NCI-H1436 (cell line): ENCODE measurements at regions not wholly inside any gene's neighbourhood (a gene's known extent, or its start where the extent isn't known, plus 50 kb on each side); places are given as distances from the start of the nearest gene placed in this dataset.
"Not testable (repeated sequence)": the region's sequence is repeated elsewhere in the genome, so short reads cannot be mapped to it uniquely, and the experiment has no call there.

Experiments
- DNase-seq: peaks from one replicate; lab custom pipeline; 2025; lab: John Stamatoyannopoulos, UW

DNA sequence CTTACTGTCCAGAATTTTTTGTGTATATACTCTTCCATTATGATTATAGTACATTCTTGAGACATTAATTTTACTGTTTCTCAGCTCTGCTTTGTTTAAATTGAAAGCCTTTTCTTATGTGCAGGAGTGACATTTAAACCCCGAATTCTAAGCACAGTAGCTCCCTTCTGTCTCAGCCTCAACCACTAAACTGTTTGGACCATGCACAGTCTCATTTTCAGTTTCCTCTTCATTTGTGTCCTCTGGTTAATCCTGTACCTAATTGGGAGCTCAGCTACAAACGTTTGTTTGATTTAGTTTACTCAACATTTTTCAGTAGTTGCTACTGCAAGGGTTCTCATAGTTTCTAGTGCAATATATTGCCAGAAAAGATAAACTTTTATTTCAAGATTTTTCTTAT is 206.3 kb downstream of the SLITRK5 start:
- DNase-seq, result no peak

DNA sequence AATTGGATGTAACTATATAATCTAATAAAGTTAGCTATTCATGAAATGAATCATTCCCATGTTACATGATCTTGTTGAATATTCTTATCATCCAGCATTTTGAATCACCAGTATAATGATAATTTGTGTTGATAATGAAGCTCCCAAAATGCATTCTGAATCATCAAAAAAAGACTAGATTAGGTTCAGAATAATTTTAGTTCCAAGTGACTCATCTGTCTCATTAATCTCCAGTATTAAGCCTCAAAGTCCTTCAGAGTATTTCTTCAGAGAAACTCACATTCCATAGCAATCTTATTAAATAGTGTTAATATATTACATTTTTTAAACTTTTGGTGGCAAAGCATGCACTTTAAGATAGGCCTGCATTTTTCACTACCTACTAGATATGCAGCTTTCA is 207.5 kb downstream of the SLITRK5 start:
- DNase-seq, result no peak

DNA sequence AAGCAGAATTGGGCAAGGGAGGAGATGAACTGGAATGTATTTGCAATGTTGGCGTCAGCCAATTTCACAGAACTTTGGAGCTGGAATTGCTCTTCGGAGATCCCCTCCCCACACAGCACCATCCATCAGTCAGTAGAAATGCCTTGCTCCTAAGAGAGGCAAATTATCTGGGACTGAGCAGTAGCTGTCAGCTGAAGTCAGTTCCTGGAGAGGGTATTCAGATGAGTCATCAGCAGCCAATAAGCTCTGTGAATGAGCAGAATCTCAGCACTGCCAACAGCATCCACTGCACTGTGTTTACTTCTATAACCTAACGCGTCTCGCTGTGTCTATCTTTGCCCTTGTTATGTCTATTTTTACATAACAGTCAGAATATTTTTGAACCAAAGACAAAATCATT is 213.7 kb downstream of the SLITRK5 start:
- no peak for DNase-seq

DNA sequence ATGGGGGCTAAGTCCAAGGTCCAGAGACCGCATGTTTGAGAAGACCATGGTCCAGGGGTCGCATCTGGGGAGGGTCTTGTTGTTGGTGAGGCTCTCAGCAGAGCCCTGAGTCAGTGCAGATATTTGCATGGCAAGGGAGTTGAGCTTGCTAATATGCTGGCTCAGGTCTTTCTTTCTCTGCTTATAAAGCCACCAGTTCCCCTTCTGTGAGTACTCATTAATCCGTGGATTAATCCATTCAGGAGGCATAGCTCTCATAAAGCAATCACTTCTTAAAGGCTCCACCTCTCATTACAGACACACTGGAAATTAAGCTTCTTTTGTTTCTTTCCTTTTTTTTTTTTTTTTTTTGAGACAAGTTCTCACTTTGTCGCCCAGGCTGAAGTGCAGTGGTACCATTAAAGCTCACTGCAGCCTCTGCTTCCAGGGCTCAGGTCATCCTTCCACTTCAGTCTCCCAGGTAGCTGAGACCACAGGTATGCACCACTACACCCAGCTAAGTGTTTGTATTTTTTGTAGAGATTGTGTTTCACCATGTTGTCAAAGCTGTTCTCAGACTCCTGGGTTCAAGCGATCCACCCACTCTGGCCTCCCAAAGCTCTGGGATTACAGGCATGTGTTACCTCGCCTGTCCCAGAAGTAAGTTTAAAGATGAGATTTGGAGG is 216.4 kb downstream of the SLITRK5 start:
- DNase-seq, result no peak

DNA sequence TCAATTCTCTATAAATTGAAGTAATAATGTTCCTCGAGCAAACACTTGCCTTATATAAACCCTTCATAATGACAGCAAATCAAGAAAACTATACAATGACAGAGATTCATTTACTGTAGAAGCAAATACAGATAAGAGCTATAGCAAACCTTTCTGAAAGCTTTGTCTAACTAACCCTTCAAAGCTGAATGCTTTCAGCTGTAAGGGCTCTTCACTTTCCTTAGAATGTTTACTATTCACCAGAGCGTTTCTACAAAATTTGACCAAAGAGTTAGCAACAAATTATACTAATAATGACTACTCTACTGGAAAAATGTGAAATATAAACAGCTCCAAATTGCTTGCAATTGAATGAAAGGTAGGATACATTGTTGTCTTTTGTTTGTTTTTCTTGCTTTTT is 218.1 kb downstream of the SLITRK5 start:
- peak; percentile 11 for DNase-seq

DNA sequence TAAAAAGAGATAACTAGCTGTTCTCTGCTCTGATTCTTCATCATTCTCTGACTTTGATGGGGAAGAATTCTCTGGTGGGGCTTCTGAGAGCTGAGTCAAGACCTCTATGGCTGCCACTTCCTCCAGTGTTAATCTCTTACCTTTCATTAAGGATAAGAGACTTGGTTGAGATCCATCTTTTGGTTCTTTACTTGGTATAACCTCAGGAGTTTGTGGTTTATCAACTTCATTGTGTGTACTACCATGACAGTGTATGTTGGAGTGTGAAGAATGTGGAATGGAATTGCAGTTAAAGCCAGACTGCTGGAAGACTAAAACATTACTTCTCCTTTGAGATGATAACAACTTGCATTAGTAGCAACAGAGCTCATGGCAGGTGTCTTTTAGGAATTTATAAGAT is 222.0 kb downstream of the SLITRK5 start:
- DNase-seq, result no peak

DNA sequence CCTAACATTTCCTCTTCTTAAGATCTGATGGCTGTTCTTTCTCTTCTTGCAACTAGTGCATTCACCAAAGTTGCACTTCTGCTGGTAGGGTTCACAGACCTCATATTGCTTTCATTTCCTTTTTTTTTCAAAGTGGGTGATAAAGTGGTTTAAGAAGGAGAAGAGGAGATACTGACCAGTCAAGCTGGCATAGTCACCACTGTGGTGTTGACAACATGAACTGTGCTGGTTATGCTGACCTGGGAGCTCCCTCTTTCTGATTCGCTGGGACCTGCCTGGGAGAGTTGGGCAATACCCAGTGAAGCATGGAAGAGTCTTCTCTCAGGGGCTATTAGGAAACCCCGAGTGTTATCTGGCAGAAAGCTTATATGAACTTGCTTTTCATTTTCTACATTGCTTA is 222.9 kb downstream of the SLITRK5 start:
- DNase-seq, result no peak

DNA sequence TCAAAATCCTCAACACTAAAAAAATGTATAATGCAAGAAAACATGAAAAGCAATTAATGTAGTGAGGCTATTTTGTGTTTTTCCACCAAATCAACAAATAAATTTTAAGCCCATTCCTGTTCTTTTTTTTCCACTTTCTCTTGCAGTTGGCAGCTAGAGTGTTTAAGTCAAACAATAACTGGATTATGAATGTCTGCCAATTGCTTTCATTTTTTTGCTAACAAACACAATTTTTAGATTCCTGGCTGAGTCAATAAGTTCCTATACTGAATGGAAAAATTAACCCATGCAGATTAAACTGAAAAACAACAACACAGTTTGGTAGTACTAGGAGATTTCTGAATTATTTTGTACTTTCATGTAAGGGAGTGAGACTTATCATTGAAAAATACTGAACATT is 232.4 kb downstream of the SLITRK5 start:
- DNase-seq, result no peak

DNA sequence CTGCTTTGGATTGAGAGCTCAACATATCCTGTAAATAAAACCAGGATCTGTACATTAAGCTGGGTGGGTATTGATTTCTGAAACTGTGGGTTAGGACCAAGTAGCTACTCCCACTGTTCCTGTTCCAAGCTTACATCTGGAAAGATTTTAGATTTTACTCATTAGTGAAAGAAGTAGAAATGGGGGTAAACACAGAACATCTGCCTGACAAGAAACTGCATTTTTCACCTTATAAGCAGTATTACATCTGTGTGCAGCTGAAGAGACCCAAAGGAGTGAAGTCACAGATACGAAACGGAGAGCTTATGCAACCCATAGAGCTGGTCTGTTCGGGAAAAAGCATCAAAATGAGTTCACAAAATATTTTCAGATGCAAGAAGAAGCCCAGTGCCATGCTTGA is 235.2 kb downstream of the SLITRK5 start:
- no peak for DNase-seq

DNA sequence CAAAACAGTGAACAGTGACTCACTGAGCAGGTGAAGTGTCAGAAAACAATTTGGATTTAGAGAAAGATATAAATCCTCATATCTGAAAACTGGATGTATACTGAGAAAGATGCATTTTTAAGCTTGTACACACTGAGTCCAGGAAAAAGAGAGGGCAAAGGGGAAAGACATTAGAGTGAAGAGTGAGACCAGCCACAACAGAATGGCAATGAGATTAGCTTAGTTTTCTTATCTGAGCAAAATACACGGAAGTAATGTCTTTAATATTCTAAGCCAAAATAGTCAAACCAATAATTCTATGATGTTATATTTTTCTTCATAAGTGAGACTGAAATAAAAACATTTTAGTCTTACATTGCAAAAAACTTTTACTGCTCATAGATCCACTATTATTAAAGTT is 236.0 kb downstream of the SLITRK5 start:
- no peak for DNase-seq

DNA sequence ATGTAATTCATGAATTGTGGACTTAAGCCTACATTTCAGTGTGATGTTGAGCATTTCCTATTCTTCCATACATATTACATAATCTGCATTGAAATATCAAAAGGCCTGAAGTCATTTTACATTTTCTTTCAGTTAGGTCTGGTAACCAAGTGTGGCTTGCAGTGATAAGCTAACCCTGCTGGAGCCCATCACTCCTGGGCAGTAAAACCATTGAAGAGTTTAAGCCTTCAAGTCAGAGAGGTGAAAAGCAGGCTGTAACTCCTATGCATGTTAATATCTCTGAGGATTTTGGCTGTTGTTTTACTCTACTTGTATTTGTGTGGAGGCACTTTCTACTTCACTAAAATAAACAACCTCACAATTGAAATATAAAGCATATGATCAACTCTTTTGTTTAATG is 248.8 kb downstream of the SLITRK5 start:
- no peak for DNase-seq

DNA sequence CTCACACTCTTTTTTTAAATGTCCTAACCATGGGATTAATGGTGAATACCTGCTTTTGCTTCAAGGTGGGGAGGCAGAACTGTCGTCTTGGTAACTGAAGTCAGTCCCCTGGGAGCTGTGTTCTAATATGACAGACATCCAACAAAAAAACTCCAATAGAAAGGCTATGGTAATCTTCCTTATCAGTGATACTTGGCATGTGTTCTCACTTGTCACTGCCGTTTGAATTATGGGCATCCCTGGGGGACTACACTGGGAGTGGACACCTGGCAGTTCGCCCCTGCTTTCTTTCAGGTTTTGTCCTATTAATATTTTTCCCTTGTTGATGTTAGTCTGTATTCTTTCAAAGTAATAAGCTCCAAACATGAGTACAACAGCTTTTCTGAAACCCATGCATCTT is 252.6 kb downstream of the SLITRK5 start:
- DNase-seq, result no peak

DNA sequence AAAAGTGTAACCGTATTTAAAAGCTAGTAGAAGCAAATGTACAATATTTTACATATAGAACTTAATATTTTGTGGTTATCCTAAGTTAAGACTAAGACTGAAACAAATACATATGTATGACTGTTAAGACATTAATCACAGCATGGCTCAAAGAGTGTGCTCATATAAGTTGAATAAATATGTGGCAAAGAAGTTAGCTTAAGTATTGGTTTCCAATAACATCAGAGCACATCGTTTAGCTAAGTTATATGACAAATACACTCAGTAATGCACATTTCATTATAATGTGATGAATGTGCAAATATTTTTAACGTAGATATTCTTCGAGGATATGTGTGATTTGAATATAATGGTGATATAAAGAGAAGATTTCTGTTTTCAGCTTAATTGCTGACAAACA is 253.8 kb downstream of the SLITRK5 start:
- DNase-seq, result no peak

DNA sequence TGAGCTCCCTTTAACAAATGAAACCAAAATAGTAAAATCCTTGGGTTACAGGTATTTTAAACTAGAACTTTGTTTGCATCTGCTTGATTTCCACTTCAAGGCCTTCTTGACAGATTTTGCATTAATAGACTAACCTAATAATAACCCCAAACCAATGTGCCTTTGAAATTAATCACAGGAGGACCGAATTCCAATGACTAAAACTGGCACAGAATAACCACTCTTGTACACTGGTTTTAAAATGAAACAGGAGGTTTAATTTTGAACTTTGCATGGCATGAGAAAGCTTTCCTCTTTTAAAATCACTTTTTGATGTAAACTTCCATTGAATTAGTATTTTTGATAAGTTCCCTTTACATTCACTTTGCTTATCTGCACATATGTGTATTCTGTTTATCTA is 269.6 kb downstream of the SLITRK5 start:
- no peak for DNase-seq

DNA sequence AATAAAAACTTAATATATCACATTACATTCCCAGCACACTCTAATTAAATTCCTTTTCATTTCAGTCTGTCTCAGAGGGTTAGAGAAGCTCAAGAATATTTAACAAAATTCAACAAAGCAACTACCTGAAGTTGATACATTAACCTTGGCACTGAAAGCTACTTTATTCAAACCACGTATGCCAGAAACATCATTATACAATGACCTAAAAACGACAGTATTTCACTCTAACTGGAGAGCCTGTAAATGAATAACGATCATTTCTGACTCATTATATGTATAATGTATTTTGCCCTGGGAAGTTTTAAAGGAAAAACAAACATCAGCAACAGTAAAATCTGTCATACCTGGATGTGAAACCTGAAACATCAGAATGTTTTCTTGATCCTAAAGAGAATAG is 270.1 kb downstream of the SLITRK5 start:
- DNase-seq, result no peak

DNA sequence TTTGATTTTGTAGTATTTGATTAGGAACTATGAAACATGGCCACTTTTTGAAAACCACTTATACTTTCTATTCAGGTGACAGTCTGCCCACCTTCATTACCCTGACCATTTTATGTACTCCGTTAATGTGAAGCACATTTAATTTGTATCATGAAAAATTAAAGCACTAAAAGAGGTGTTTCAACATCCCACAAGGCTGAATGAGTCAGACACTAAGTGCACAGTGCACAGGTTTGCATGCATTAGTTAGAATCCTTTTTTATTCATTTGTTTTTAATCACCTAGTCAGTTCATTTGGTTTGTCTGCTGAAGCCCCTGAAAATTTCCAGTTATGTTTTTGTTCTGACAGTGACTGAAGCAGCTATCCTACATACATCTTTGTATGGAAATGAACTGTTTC is 271.0 kb downstream of the SLITRK5 start:
- DNase-seq, result no peak

DNA sequence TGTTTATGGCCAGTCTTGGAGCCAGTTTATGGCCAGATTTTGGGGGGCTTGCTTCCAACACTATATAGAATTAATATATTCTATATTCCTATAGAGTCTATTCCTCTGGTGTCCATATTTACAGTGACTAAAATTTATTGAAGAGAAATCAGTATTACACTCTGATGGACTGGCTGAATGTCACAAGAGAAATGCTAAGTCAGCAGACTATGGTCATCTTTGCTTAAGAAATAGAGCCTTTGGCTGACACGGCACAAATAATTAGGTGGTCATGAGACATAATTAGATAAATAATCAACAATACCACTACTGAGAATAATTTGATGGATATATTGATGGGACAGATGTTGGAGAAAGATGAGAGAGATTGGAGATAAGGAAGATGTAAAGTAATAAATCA is 272.9 kb downstream of the SLITRK5 start:
- DNase-seq, result no peak

DNA sequence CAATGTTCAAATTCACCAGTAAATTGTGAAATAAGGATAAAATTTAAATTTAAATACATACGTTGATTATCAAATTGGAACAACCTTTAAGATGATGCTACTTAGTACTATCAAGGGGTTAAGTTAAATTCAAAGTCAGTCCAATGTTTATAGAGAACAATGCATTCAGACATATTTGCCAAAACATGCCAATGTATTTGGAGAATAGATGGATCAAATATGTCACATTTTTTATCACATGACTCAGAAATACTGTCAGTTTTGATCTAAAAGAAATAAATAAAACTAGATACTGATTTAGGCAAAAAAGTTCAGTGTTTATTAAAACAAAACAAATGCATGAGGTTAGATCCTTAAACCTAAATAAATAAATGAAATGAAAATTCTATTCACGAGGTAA is 281.2 kb downstream of the SLITRK5 start:
- DNase-seq, result no peak

DNA sequence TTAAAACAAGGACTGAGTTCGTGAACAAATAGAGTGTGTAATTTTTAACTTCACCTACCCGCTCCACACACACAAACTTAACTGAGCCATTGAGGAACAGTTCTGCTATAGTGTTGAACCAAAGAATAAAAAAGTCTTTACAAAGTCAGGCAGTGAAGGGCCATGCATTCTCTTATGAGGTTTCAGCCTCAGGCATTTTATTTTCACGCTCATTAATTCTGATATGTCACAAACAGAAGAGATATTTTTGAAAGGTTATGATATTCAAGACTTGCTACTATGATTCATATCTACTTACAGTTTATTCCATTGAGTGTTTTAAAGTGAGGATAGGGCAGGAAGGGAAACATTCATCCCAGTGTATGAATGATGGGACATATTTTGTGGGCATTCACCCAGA is 282.2 kb downstream of the SLITRK5 start:
- DNase-seq, result no peak

DNA sequence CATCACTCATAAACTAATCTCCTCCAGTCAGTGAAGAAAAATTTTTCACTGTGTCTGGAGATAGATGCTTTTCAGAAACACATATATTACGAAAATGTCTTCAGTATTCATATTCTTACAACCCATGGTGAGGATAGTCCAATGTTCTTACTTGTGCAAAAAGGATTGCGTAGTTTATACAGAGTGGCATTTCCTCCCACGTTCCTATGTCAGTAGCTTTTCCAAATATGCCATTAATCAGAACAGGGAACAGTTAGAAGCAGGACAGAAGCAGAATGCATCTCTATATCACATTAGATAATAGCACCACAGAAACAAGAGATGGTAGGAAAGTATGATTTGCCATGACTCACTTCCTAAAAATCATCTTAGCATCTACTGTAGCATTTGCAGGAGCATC is 282.9 kb downstream of the SLITRK5 start:
- no peak for DNase-seq

DNA sequence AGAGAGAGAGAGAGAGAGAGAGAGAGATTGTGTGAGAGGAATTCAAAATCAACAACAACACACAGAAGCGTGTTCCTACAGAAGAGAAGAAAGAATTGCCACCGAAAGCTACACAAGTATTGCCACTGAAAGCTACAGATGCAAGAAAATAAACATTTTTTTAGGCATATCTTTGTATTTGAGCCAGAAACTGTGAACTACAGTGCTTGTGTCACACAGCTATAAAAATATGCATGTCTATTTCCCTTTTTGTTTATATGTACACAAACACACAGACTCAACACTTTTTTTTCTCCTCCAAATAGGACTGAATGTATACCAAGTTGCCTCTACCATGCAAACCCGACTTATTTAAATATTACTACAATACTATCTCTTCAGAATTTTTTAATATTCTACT is 290.4 kb downstream of the SLITRK5 start:
- no peak for DNase-seq

DNA sequence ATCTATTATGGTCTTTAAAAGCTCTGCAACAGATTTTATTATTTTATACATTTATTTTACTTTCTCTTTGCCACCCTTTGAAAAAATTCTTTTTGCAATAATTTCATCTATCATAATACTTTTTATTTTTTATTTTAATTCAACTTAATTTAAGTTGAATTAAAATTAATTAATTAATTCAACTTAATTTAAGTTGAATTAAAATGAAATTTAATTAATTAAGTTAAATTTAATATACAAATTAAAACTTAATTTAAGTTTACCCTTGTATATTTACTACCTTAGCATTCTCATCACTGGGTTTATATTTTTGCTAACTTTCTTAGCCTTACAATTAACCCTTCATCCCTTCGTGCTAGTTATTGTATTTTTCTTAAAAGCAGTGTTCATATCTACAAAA is 301.4 kb downstream of the SLITRK5 start:
- DNase-seq, result no peak

DNA sequence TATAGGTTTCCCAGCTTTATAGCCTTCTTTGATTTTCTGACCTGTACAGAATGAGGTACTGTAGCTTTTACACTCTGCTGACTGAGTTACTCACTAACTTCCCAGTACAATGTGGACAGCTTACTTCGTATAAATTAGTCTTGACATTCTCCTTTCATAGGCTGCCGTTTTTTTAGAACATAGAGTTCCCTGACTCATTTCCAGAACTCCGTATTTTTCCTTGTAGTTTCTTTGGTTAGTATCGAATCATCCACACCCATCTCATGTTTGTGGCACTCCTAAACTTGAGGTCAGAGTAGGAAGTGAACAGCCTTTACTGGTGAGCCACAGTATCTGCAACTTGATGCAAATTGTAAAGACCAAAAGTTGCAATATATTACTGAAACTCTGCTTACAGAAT is 303.9 kb downstream of the SLITRK5 start:
- no peak for DNase-seq

DNA sequence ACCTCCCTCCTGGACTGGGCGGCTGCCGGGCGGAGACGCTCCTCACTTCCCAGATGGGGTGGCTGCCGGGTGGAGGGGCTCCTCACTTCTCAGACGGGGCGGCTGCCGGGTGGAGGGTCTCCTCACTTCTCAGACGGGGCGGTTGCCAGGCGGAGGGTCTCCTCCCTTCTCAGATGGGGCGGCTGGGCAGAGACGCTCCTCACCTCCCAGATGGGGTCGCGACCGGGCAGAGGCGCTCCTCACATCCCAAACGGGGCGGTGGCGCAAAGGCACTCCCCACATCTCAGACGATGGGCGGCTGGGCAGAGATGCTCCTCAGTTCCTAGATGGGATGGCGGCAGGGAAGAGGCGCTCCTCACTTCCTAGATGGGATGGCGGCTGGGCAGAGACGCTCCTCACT is 305.5 kb downstream of the SLITRK5 start:
- not testable (repeated sequence) for DNase-seq

DNA sequence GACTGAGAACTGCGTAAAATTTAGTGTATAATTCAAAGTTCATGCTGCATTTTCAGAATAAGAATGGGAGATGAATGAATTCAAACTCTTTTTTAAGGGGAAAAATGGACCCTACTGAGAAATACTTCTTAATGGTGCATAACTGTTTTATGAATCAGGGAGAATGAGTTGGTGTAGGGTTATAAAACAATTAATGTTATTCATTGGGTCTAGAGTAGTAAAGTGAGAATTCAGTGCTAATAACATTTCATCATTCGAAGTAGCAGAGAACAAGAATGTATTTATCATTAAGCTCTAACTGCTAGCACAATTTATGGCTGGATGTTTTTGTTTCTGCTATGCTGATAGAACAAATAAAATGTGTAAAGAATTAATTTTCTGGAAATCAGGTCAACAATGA is 310.2 kb downstream of the SLITRK5 start:
- DNase-seq, result no peak
